DND-41 (cell line): ENCODE measurements at regions not wholly inside any gene's neighbourhood (a gene's known extent, or its start where the extent isn't known, plus 50 kb on each side); places are given as distances from the start of the nearest gene placed in this dataset.

Experiments used
- CTCF ChIP-seq: IDR thresholded peaks from 2 replicates; pipeline ENCODE4 v1.5.1; 2012; ENCODE audit warnings: borderline replicate concordance, low read length, moderate library complexity, mild to moderate bottlenecking; ENCODE audit not compliant: poor library complexity, severe bottlenecking; ENCODE audit errors: extremely low read depth
- EZH2 ChIP-seq: IDR thresholded peaks from 3 replicates; pipeline ENCODE4 v1.6.1; 2012; ENCODE audit warnings: borderline replicate concordance, low read depth, mild to moderate bottlenecking, moderate library complexity, low read length, inconsistent platforms; ENCODE audit not compliant: severe bottlenecking

DNA sequence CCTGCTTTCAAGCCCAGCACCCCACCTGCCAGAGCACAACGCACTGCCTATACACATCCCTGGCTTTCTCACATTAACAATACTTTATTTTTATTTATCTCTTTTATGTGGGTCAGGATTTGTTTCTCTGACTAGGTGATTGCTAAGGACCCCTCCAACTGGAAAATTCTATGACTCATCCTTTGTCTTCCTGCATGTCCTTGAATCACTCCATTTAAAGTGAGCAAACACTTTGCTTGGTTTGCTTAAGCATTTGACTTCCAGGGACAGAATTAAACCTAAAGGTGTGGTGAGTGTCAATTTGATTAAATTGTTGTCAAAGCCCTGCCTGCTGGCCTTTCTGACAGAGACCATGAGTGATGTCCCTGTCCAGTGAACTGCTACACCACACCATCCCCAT, 536.5 kb upstream of the BRINP1 start:
- no peak for TF ChIP-seq CTCF
- no peak for TF ChIP-seq EZH2
